HCT116 (cell line): ENCODE measurements at regions not wholly inside any gene's neighbourhood (a gene's known extent, or its start where the extent isn't known, plus 50 kb on each side); places are given as distances from the start of the nearest gene placed in this dataset.

Source experiments
- ATAC-seq: fragments of 200-7000 bp; cut with Tn5 transposase; 2 replicates; pipeline ENCODE4 v1.9.1; 2020; ENCODE audit warnings: mild to moderate bottlenecking, moderate library complexity
- BruUV-seq: library from RNA; stranded (reverse); fragments of 400-500 nt; replicated peaks from 2 replicates; lab custom pipeline; 2021; lab: Mats Ljungman, UMichigan
- CTCF ChIA-PET: fragments of 300-600 bp; sonication (Branson Sonifier 250); formaldehyde crosslinking; loops from one replicate; lab custom pipeline; 2021; ENCODE audit warnings: antibody characterized with exemption; lab: Charles Lee
- POLR2A ChIA-PET: fragments of 300-600, 350-600 bp; sonication (Branson Sonifier 250); formaldehyde crosslinking; loops from one replicate; lab custom pipeline; 2021; ENCODE audit warnings: antibody characterized with exemption; lab: Charles Lee
- RAD21 ChIA-PET, 2 experiments: fragments of 300-600 bp; sonication (Branson Sonifier 250); formaldehyde crosslinking; loops; one replicate each; lab custom pipeline; 2023; ENCODE audit warnings: low total read pairs in 2 of 2; ENCODE audit not compliant: uncharacterized antibody in 2 of 2, unreplicated experiment in 2 of 2, low non-redundant PET in 1 of 2; lab: Charles Lee
- DNase-seq: peaks from one replicate; pipeline ENCODE4 v3.0.0-alpha.2; 2010; ENCODE audit warnings: low read depth, low spot score
- H2AFZ ChIP-seq: fragments of 200-600 bp; shearing (Covaris generic), sonication (generic); 2 replicates; pipeline ENCODE4 v1.6.1; 2017; ENCODE audit warnings: low read depth, mixed run types, mixed read lengths, antibody characterized with exemption, low read length; ENCODE audit not compliant: poor library complexity, severe bottlenecking
- H3K27ac ChIP-seq: 2 replicates; pipeline ENCODE4 v1.5.1; 2012; ENCODE audit warnings: low read depth, low read length
- H3K27me3 ChIP-seq: fragments of 200-600 bp; sonication (generic); 2 replicates; pipeline ENCODE4 v1.6.1; 2016; ENCODE audit warnings: mixed run types, low read length, mixed read lengths; ENCODE audit not compliant: insufficient read depth
- H3K36me3 ChIP-seq, 2 experiments: fragments of 200-500 bp in 1 of 2; fragments of 200-600 bp in 1 of 2; sonication (Bioruptor generic) in 1 of 2; sonication (generic) in 1 of 2; 2 replicates each; pipeline versions ENCODE4 v1.5.1 to v1.6.1; 2014 to 2016; ENCODE audit warnings: low read length in 2 of 2, inconsistent platforms in 1 of 2, mixed read lengths in 1 of 2, mixed run types in 1 of 2; ENCODE audit not compliant: insufficient read depth in 2 of 2, control insufficient read depth in 1 of 2
- H3K4me1 ChIP-seq, 2 experiments: fragments of 200-600 bp in 1 of 2; sonication (generic) in 1 of 2; 2 replicates each; pipeline versions ENCODE4 v1.5.1 to v1.6.1; 2012 to 2017; ENCODE audit warnings: low read length in 2 of 2, inconsistent platforms in 1 of 2, mild to moderate bottlenecking in 1 of 2, mixed read lengths in 1 of 2, mixed run types in 1 of 2, moderate library complexity in 1 of 2; ENCODE audit not compliant: insufficient read depth in 2 of 2, control insufficient read depth in 1 of 2
- H3K4me2 ChIP-seq: fragments of 200-600 bp; sonication (generic); 2 replicates; pipeline ENCODE4 v1.6.1; 2017; ENCODE audit warnings: mixed run types, low read length, mixed read lengths
- H3K4me3 ChIP-seq, 2 experiments: fragments of 200-600 bp in 1 of 2; sonication (generic) in 1 of 2; replicated peaks in 1 of 2; 2 replicates each; pipeline ENCODE4 v1.5.1; 2011 to 2016; ENCODE audit warnings: low read length in 2 of 2, control low read depth in 1 of 2, low read depth in 1 of 2, mild to moderate bottlenecking in 1 of 2, mixed read lengths in 1 of 2, mixed run types in 1 of 2
- H3K79me2 ChIP-seq: fragments of 200-600 bp; sonication (generic); 2 replicates; pipeline ENCODE4 v1.6.1; 2017; ENCODE audit warnings: mild to moderate bottlenecking, mixed run types, low read length, moderate library complexity, mixed read lengths; ENCODE audit not compliant: insufficient read depth
- H3K9ac ChIP-seq: fragments of 200-600 bp; sonication (generic); 2 replicates; pipeline ENCODE4 v1.6.1; 2016; ENCODE audit warnings: low read length, mixed read lengths
- H3K9me2 ChIP-seq: fragments of 200-600 bp; sonication (generic), shearing (Covaris generic); 2 replicates; pipeline ENCODE4 v1.6.1; 2017; ENCODE audit warnings: mixed run types, mild to moderate bottlenecking, moderate library complexity; ENCODE audit not compliant: insufficient read depth
- H3K9me3 ChIP-seq, 2 experiments: fragments of 200-500 bp in 1 of 2; fragments of 200-600 bp in 1 of 2; sonication (Bioruptor generic) in 1 of 2; sonication (generic) in 1 of 2; 2 replicates each; pipeline ENCODE4 v1.6.1; 2014 to 2017; ENCODE audit warnings: low read length in 2 of 2, mixed read lengths in 2 of 2, inconsistent platforms in 1 of 2, low read depth in 1 of 2, mild to moderate bottlenecking in 1 of 2, mixed run types in 1 of 2, moderate library complexity in 1 of 2; ENCODE audit not compliant: control insufficient read depth in 1 of 2, insufficient read depth in 1 of 2
- H4K20me1 ChIP-seq: fragments of 200-600 bp; sonication (generic), shearing (Covaris generic); 2 replicates; pipeline ENCODE4 v1.6.1; 2017; ENCODE audit warnings: mixed run types, mild to moderate bottlenecking, moderate library complexity; ENCODE audit not compliant: insufficient read depth
- CBX3 ChIP-seq: IDR thresholded peaks from 2 replicates; pipeline ENCODE4 v1.6.1; 2012; ENCODE audit warnings: low read depth
- CEBPB ChIP-seq: IDR thresholded peaks from 2 replicates; pipeline ENCODE4 v1.6.1; 2012; ENCODE audit warnings: low read depth
- EGR1 ChIP-seq: IDR thresholded peaks from 2 replicates; pipeline ENCODE4 v1.6.1; 2012; ENCODE audit warnings: low read depth
- ELF1 ChIP-seq: IDR thresholded peaks from 2 replicates; pipeline ENCODE4 v1.6.1; 2012; ENCODE audit warnings: low read depth, borderline replicate concordance
- EZH2 ChIP-seq: fragments of 200-600 bp; sonication (generic); IDR thresholded peaks from 2 replicates; pipeline ENCODE4 v1.6.1; 2017; ENCODE audit warnings: antibody characterized with exemption, mixed run types
- FOSL1 ChIP-seq: IDR thresholded peaks from 2 replicates; pipeline ENCODE4 v1.6.1; 2012; ENCODE audit warnings: low read depth
- JUND ChIP-seq: IDR thresholded peaks from 2 replicates; pipeline ENCODE4 v1.6.1; 2012
- POLR2A ChIP-seq: IDR thresholded peaks from 2 replicates; pipeline ENCODE4 v1.7.0; 2011; ENCODE audit warnings: borderline replicate concordance; ENCODE audit not compliant: insufficient read depth, insufficient read length; ENCODE audit errors: extremely low read depth
- POLR2AphosphoS5 ChIP-seq: IDR thresholded peaks from 2 replicates; pipeline ENCODE4 v1.6.1; 2011; ENCODE audit warnings: mild to moderate bottlenecking, low read depth, low read length, moderate library complexity
- RAD21 ChIP-seq: IDR thresholded peaks from 2 replicates; pipeline ENCODE4 v1.6.1; 2012; ENCODE audit warnings: low read depth, mild to moderate bottlenecking
- SIN3A ChIP-seq: IDR thresholded peaks from 2 replicates; pipeline ENCODE4 v1.6.1; 2012; ENCODE audit warnings: low read depth
- SP1 ChIP-seq: IDR thresholded peaks from 2 replicates; pipeline ENCODE4 v1.6.1; 2012; ENCODE audit warnings: low read depth
- TCF7L2 ChIP-seq: IDR thresholded peaks from 2 replicates; pipeline ENCODE4 v1.7.0; 2011; ENCODE audit warnings: borderline replicate concordance, inconsistent platforms; ENCODE audit not compliant: insufficient read depth, insufficient read length; ENCODE audit errors: extremely low read depth
- YY1 ChIP-seq: IDR thresholded peaks from 2 replicates; pipeline ENCODE4 v1.6.1; 2011; ENCODE audit warnings: low read length, low read depth, moderate library complexity, mild to moderate bottlenecking; ENCODE audit not compliant: insufficient replicate concordance; ENCODE audit errors: extremely low read depth
- ZNF274 ChIP-seq: fragments of 200-500 bp; sonication (Bioruptor generic); IDR thresholded peaks from 2 replicates; pipeline ENCODE4 v1.6.1; 2014; ENCODE audit warnings: mild to moderate bottlenecking, low read depth, low read length, inconsistent platforms
- intact Hi-C: fragments of 100-400 bp; cut with micrococcal nuclease; formaldehyde crosslinking; loops from 2 replicates; pipeline ENCODE4 v1.10.0; 2022
- TF ChIP-seq, protein P1 (sequence below): IDR thresholded peaks from 2 replicates; pipeline ENCODE4 v1.6.1; 2012
- TF ChIP-seq, protein P2 (sequence below): IDR thresholded peaks from 2 replicates; pipeline ENCODE4 v1.6.1; 2012
- TF ChIP-seq, protein P3 (sequence below): IDR thresholded peaks from 2 replicates; pipeline ENCODE4 v1.6.1; 2011; ENCODE audit warnings: mild to moderate bottlenecking, low read length, moderate library complexity; ENCODE audit not compliant: insufficient replicate concordance; ENCODE audit errors: extremely low read depth
- TF ChIP-seq, protein P4 (sequence below), 3 experiments: fragments of 200-600 bp in 1 of 3; sonication (generic) in 1 of 3; IDR thresholded peaks in 2 of 3; conservative IDR thresholded peaks in 1 of 3; 2 replicates each; pipeline ENCODE4 v1.5.1; 2012 to 2017; ENCODE audit warnings: low read depth in 2 of 3, low read length in 2 of 3, antibody characterized with exemption in 1 of 3, borderline replicate concordance in 1 of 3, control low read depth in 1 of 3, mild to moderate bottlenecking in 1 of 3, mixed read lengths in 1 of 3, mixed run types in 1 of 3, moderate library complexity in 1 of 3; ENCODE audit not compliant: insufficient read depth in 1 of 3
- TF ChIP-seq, protein P5 (sequence below): IDR thresholded peaks from 2 replicates; pipeline ENCODE4 v1.6.1; 2012; ENCODE audit warnings: low read depth

DNA sequence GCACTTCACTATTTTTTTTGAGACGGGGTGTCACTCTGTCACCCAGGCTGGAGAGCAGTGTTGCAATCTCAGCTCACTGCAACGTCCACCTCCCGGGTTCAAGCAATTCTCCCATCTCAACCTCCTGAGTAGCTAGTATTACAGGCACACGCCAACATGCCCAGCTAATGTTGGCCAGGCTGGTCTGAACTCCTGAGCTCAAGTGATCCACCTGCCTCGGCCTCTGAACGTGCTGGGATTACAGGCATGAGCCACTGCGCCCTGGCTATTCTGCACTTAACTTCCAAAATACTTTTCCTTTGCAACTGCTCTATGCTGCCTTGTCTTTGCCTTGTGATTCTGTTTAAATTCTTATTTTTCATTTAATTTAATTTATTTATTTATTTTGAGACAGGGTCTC, 67.0 kb upstream of the ZNF479 start:
- H3K79me2 ChIP-seq: no peaks in the 10 kb centered on the region
- ChIA-PET POLR2A (no interaction called here), CTCF (no interaction called here), RAD21 (no interaction called here)
- BruUV-seq: no TSS peak
- intact Hi-C loops: no loop called here
- no peaks in the 10 kb centered on the region for H3K4me1 ChIP-seq
- H4K20me1 ChIP-seq: no peaks in the 10 kb centered on the region
- no peaks in the 10 kb centered on the region for H3K9me2 ChIP-seq
- no peak overlapping the region for H3K4me3 ChIP-seq
- H2AFZ ChIP-seq: no peak overlapping the region
- ATAC-seq: no peak
- no peak overlapping the region for H3K4me2 ChIP-seq
- no peak overlapping the region for H3K27ac ChIP-seq
- H3K9me3 ChIP-seq: peaks cover 0 to 10% of the 10 kb centered on the region in 2 experiments; a peak in 2 of 4 replicates
- H3K9ac ChIP-seq: no peak overlapping the region
- TF ChIP-seq ZNF274: no peak
- TF ChIP-seq TCF7L2: no peak
- TF ChIP-seq, protein P1, sequence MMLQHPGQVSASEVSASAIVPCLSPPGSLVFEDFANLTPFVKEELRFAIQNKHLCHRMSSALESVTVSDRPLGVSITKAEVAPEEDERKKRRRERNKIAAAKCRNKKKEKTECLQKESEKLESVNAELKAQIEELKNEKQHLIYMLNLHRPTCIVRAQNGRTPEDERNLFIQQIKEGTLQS: no peak
- TF ChIP-seq, protein P2, sequence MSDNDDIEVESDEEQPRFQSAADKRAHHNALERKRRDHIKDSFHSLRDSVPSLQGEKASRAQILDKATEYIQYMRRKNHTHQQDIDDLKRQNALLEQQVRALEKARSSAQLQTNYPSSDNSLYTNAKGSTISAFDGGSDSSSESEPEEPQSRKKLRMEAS: no peak
- TF ChIP-seq JUND: no peak
- no peak for TF ChIP-seq YY1
- TF ChIP-seq EZH2: no peak
- TF ChIP-seq CBX3: no peak
- TF ChIP-seq, protein P3, sequence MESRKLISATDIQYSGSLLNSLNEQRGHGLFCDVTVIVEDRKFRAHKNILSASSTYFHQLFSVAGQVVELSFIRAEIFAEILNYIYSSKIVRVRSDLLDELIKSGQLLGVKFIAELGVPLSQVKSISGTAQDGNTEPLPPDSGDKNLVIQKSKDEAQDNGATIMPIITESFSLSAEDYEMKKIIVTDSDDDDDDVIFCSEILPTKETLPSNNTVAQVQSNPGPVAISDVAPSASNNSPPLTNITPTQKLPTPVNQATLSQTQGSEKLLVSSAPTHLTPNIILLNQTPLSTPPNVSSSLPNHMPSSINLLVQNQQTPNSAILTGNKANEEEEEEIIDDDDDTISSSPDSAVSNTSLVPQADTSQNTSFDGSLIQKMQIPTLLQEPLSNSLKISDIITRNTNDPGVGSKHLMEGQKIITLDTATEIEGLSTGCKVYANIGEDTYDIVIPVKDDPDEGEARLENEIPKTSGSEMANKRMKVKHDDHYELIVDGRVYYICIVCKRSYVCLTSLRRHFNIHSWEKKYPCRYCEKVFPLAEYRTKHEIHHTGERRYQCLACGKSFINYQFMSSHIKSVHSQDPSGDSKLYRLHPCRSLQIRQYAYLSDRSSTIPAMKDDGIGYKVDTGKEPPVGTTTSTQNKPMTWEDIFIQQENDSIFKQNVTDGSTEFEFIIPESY: no peak
- TF ChIP-seq SIN3A: no peak
- TF ChIP-seq POLR2A: no peak
- TF ChIP-seq ELF1: no peak
- TF ChIP-seq SP1: no peak
- TF ChIP-seq CEBPB: no peak
- no peak for TF ChIP-seq RAD21
- no peak for TF ChIP-seq EGR1
- TF ChIP-seq, protein P4, sequence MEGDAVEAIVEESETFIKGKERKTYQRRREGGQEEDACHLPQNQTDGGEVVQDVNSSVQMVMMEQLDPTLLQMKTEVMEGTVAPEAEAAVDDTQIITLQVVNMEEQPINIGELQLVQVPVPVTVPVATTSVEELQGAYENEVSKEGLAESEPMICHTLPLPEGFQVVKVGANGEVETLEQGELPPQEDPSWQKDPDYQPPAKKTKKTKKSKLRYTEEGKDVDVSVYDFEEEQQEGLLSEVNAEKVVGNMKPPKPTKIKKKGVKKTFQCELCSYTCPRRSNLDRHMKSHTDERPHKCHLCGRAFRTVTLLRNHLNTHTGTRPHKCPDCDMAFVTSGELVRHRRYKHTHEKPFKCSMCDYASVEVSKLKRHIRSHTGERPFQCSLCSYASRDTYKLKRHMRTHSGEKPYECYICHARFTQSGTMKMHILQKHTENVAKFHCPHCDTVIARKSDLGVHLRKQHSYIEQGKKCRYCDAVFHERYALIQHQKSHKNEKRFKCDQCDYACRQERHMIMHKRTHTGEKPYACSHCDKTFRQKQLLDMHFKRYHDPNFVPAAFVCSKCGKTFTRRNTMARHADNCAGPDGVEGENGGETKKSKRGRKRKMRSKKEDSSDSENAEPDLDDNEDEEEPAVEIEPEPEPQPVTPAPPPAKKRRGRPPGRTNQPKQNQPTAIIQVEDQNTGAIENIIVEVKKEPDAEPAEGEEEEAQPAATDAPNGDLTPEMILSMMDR (IDR thresholded peaks at IDR 0.05 in 2 of 3, conservative IDR thresholded peaks at IDR 0.05 in 1 of 3; ENCODE audit: borderline replicate concordance in 1 of 3, insufficient read depth in 1 of 3, low read depth in 2 of 3, low read length in 2 of 3): no peak
- no peak for TF ChIP-seq POLR2AphosphoS5
- TF ChIP-seq, protein P5, sequence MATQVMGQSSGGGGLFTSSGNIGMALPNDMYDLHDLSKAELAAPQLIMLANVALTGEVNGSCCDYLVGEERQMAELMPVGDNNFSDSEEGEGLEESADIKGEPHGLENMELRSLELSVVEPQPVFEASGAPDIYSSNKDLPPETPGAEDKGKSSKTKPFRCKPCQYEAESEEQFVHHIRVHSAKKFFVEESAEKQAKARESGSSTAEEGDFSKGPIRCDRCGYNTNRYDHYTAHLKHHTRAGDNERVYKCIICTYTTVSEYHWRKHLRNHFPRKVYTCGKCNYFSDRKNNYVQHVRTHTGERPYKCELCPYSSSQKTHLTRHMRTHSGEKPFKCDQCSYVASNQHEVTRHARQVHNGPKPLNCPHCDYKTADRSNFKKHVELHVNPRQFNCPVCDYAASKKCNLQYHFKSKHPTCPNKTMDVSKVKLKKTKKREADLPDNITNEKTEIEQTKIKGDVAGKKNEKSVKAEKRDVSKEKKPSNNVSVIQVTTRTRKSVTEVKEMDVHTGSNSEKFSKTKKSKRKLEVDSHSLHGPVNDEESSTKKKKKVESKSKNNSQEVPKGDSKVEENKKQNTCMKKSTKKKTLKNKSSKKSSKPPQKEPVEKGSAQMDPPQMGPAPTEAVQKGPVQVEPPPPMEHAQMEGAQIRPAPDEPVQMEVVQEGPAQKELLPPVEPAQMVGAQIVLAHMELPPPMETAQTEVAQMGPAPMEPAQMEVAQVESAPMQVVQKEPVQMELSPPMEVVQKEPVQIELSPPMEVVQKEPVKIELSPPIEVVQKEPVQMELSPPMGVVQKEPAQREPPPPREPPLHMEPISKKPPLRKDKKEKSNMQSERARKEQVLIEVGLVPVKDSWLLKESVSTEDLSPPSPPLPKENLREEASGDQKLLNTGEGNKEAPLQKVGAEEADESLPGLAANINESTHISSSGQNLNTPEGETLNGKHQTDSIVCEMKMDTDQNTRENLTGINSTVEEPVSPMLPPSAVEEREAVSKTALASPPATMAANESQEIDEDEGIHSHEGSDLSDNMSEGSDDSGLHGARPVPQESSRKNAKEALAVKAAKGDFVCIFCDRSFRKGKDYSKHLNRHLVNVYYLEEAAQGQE: no peak
- no peak for TF ChIP-seq FOSL1
- H3K27me3 ChIP-seq: no peaks in the 10 kb centered on the region
- no peaks in the 10 kb centered on the region for H3K36me3 ChIP-seq
- DNase-seq: no peak
